T-helper 1 cell treated with Interleukin-12 subunit alpha and Interleukin-12 subunit beta and Interleukin-4 antibody, amounts not matched to agents 30 ng/mL and 1 ng/mL, for 36 hours (primary cell): ENCODE measurements at regions not wholly inside any gene's neighbourhood (a gene's known extent, or its start where the extent isn't known, plus 50 kb on each side); places are given as distances from the start of the nearest gene placed in this dataset.
"Not testable (repeated sequence)": the region's sequence is repeated elsewhere in the genome, so short reads cannot be mapped to it uniquely, and the experiment has no call there.

Experiments used
- intact Hi-C: fragments of 100-400 bp; cut with micrococcal nuclease; formaldehyde crosslinking; loops from one replicate; pipeline ENCODE4 v1.15.1; 2024

DNA sequence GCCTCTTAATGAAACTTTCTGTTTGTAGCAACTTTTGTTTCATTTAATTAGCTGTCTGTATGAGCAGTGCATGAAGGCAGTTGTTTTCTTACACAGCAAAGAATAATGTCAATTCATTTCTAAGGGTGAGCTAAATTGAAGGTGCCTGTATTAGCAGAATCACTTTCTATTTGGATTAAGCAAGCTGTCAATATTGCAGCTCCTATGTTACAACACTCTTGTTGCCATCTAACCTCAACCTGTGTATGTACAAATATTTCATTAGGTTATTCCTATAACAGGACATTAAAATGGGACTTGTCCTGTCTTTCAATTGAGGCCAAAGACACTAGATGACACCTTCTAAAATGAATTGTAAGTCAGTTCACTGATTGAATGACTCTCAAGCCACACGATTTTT lies 647.5 kb downstream of the UTRN start:
- intact Hi-C loops = loop anchor here (5.0 kb wide), 2 partner anchors 330 to 450 kb away; no protein-coding TSS in a partner anchor

- intact Hi-C loops = no loop called here
Measured at GRCh38 chr6:144935181-144935580, 650.0 kb downstream of the UTRN start.

DNA sequence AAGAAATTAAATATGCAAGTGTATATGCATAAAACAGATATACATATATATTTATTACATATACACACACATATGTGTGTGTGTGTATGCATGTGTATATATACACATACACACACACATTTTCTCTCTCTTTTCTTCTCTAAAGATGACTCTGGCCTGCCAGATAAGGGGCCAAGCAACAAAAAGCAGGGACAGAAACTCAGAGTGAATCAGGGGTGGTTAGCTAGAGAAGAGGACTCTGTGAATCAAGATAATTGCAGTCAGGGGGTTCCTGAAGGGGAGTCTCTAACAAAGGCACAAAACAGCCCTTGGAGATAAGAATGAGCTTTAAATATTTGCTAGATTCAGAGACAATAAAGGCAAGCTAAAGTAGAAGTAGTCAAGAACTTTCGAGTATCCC lies 650.5 kb downstream of the UTRN start:
- intact Hi-C loops = no loop called here

- intact Hi-C loops = no loop called here
Measured at GRCh38 chr6:144936764-144937163, 651.6 kb downstream of the UTRN start.

- intact Hi-C loops = no loop called here
Measured at GRCh38 chr6:144939921-144940320, 654.8 kb downstream of the UTRN start.

DNA sequence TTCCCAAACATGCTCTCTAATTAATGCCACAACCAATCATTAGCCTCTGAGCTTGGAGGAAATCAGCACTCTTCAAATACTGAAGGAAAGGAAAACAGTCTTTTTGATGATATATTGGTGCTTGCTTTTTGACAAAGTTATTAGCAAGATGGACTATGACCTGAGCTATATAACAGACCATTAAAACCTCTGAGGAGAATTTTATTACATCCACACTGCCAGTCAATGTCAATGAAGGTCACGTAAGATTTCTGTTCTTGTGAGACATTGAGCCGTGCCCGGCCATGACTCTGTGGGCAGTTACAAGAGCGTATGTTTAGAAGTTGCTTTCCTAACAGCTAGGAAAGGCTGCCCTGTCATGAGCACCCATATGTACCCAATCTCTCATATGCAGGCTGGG lies 659.0 kb downstream of the UTRN start:
- intact Hi-C loops = no loop called here

DNA sequence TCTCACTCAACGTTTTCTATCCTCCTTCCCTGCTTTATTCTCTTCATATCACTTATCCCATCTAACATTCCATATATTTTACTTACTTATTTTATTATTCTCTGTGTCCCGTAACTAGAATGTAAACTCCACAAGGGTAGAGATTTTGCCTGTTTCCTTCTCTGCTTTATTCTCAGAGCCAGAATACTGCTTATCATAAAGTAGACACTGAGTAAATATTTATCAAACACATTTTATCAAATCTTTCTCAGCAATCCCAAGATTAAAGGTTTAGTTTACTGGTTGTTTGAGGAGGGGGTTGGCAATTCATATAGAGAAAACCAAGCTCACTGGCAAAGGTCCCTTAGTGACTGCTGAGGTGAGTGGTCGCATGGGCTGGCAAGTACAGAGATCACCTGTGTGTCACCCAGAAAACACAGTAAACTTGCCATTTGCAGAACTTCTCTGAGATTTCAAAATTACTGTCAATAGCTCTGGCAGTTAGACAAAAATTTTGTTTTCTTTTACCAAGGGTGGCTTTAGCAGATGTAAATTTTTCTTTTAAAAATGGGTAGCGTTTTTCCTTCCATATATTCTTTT lies 662.4 kb downstream of the UTRN start:
- intact Hi-C loops = no loop called here

DNA sequence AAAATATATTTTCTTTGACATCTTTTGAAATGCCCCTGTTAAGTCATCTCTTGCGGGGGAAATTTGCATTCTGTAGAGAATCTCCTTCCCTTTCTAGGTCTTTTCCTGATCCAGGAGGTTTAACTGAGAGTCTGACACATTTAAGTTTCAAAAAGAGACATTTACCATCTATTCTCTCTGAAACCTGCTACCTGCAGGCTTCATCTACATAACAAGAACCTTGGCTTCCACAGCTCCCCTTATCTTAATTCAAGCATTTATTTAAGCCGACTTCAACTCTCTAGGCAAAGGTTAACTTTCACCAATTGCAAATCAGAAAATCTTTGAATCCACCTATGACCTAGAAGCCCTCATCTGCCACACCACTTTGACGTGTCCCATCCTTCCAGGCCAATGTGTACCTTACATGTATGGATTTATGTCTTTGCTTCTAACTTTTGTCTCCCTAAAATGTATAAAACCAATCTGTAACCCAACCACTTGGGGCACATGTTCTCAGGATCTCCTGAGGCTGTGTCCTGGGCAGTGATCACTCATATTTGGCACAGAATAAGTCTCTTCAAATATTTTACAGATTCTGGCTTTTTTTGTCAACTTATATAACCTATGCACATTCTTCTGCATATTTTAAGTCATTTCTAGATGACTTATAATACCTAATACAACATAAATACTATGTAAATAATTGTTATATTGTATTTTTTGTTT lies 666.7 kb downstream of the UTRN start:
- intact Hi-C loops = no loop called here

DNA sequence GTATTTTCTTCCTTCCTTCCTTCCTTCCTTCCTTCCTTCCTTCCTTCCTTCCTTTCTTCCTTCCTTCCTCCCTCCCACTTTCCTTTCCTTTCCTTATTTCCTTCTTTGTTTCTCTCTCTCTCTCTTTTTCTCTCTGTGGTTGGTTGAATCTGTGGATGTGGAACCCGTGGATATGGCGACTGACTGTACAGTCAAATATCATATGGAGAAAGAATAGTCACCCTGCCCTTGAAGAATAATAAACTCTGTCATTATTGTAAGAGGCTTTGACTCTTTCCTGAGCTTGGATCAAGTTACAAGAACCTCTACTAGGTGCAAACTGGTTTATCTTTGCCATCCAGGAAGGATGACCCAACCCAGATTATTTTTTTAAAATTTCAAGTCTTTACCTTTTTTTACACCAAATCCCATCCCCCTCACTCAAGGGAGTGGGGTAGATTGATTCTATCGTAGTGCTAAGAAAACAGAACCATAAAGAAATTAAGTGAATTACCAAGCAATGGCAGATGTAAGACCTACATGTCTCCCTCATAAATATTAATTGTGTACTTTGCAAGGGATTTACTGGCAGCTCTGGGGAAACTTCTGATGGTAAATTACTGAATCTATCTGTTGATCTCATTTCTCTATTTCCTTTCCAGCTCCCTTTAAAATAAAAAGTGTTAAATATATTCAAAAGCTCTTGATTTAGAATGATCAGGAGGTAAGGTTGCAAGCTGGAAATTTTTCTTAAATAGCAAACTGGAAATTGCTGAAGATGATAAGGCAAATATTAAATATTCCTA lies 667.5 kb downstream of the UTRN start:
- intact Hi-C loops = no loop called here

GRCh38 chr6:144953552-144954240 lies 668.6 kb downstream of the UTRN start:
- intact Hi-C loops = no loop called here

- intact Hi-C loops = no loop called here
Measured at GRCh38 chr6:144954241-144954556, 669.1 kb downstream of the UTRN start.

GRCh38 chr6:144955392-144955791 lies 670.3 kb downstream of the UTRN start:
- intact Hi-C loops = no loop called here

DNA sequence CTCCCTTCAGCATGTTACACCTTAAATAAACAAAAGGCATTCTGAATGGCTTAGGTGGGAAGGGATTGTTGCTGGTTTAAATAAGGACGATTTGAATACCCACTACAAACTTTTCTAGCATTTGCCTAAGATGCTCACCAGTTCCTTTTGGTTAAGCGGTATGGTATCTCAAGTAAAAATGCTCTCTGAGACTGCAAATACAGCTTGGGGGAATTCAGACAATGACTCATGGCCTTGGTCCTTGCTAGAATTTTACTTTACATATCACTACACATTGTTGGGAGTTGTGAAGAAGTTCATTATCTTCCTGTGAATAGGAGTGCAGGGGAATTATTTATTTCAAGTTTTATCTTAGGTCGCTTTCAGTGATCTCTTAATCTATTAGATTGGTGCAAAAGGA lies 670.7 kb downstream of the UTRN start:
- intact Hi-C loops = no loop called here

GRCh38 chr6:144956697-144957096 lies 671.6 kb downstream of the UTRN start:
- intact Hi-C loops = not testable (repeated sequence)

GRCh38 chr6:144957236-144957937 lies 672.3 kb downstream of the UTRN start:
- intact Hi-C loops = no loop called here

DNA sequence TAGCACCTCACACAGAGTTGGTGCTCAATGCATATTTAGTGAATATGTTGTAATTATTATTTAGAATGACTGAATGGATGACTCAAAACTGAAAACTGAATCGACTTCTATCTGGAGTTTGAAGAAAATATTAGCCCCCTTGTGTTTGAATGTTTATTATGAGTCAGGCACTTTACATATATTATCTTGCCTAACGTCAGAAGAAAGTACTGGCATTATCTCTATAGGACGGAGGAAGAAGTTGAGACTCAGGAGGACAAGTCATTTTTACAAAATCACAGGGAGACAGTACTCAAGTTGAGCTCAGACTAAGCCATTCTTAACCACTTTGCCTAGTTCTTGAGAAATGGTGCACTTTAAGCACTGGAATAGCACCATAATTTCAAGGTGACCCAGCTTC lies 684.0 kb downstream of the UTRN start:
- intact Hi-C loops = no loop called here

GRCh38 chr6:144969602-144970272 lies 684.6 kb downstream of the UTRN start:
- intact Hi-C loops = no loop called here

GRCh38 chr6:144977250-144977864 lies 692.2 kb downstream of the UTRN start:
- intact Hi-C loops = not testable (repeated sequence)

GRCh38 chr6:144978208-144978607 lies 693.1 kb downstream of the UTRN start:
- intact Hi-C loops = no loop called here

- intact Hi-C loops = no loop called here
Measured at GRCh38 chr6:144986271-144986670, 701.1 kb downstream of the UTRN start.
